T-cell (primary cell): ENCODE measurements at regions not wholly inside any gene's neighbourhood (a gene's known extent, or its start where the extent isn't known, plus 50 kb on each side); places are given as distances from the start of the nearest gene placed in this dataset.

ENCODE experiments used
- ATAC-seq, 4 experiments: fragments of 200-7000 bp in 3 of 4; fragments of 150-1000 bp in 1 of 4; cut with Tn5 transposase; replicated peaks in 1 of 4; 1 replicate in 3 of 4; 2 replicates in 1 of 4; pipeline ENCODE4 v1.10.0; 2021; ENCODE audit warnings: moderate library complexity in 3 of 4, mild to moderate bottlenecking in 2 of 4, moderate number of reproducible peaks in 1 of 4
- CTCF ChIA-PET, 2 donors: fragments of 300-600 bp; sonication (Branson Sonifier 250); formaldehyde crosslinking; loops; one replicate each; lab custom pipeline; 2022; ENCODE audit warnings: antibody characterized with exemption in 2 of 2; lab: Charles Lee
- POLR2A ChIA-PET, 2 donors: fragments of 300-600 bp; sonication (Branson Sonifier 250); formaldehyde crosslinking; loops; one replicate each; lab custom pipeline; 2022; ENCODE audit warnings: antibody characterized with exemption in 2 of 2; lab: Charles Lee
- DNase-seq, 35 experiments: peaks; one replicate each; pipeline versions ENCODE4 v3.0.0 to v3.0.0-alpha.2; 2013 to 2023
- H3K27ac ChIP-seq: one replicate; pipeline ENCODE4 v1.5.1; 2013; ENCODE audit warnings: low read length
- H3K27me3 ChIP-seq, 2 experiments: replicated peaks in 1 of 2; 1 replicate in 1 of 2; 2 replicates in 1 of 2; pipeline versions ENCODE4 v1.6.1 to v1.7.0; 2013; ENCODE audit warnings: low read length in 1 of 2, mixed read lengths in 1 of 2; ENCODE audit not compliant: control insufficient read depth in 2 of 2, insufficient read depth in 2 of 2; ENCODE audit errors: extremely low read depth in 1 of 2
- H3K36me3 ChIP-seq, 2 donors: 1 replicate in 1 of 2; 2 replicates in 1 of 2; pipeline versions ENCODE4 v1.6.1 to v1.7.0; 2013; ENCODE audit warnings: low read length in 1 of 2; ENCODE audit not compliant: control insufficient read depth in 2 of 2, insufficient read depth in 1 of 2; ENCODE audit errors: extremely low read depth in 1 of 2
- H3K4me1 ChIP-seq, 2 experiments: 1 replicate in 1 of 2; 2 replicates in 1 of 2; pipeline versions ENCODE4 v1.6.1 to v1.7.0; 2013; ENCODE audit warnings: low read length in 2 of 2, mixed read lengths in 1 of 2; ENCODE audit not compliant: insufficient read depth in 2 of 2, control insufficient read depth in 1 of 2; ENCODE audit errors: extremely low read depth in 1 of 2
- H3K4me3 ChIP-seq, 2 donors: 1 replicate in 1 of 2; 2 replicates in 1 of 2; pipeline versions ENCODE4 v1.5.1 to v1.7.0; 2013; ENCODE audit warnings: mild to moderate bottlenecking in 2 of 2, low read length in 1 of 2, moderate library complexity in 1 of 2; ENCODE audit not compliant: control insufficient read depth in 1 of 2; ENCODE audit errors: extremely low read depth in 1 of 2
- H3K9me3 ChIP-seq: 2 replicates; pipeline ENCODE4 v1.7.0; 2013
- H3K27ac Mint-ChIP-seq, 2 donors: one replicate each; pipeline ENCODE4 v1.8.0; 2020 to 2021; ENCODE audit warnings: mild to moderate bottlenecking in 2 of 2, mixed read lengths in 2 of 2
- H3K27me3 Mint-ChIP-seq, 2 donors: one replicate each; pipeline ENCODE4 v1.8.0; 2021 to 2022; ENCODE audit warnings: mixed read lengths in 2 of 2
- H3K36me3 Mint-ChIP-seq: one replicate; pipeline ENCODE4 v1.8.0; 2021; ENCODE audit warnings: mixed read lengths
- H3K4me1 Mint-ChIP-seq, 3 donors: one replicate each; pipeline ENCODE4 v1.8.0; 2020 to 2022; ENCODE audit warnings: mixed read lengths in 3 of 3, mild to moderate bottlenecking in 1 of 3
- H3K4me3 Mint-ChIP-seq, 3 donors: one replicate each; pipeline ENCODE4 v1.8.0; 2020 to 2022; ENCODE audit warnings: mild to moderate bottlenecking in 3 of 3, mixed read lengths in 3 of 3, moderate library complexity in 3 of 3
- H3K9me3 Mint-ChIP-seq, 3 donors: one replicate each; pipeline ENCODE4 v1.8.0; 2020 to 2022; ENCODE audit warnings: mixed read lengths in 3 of 3
- WGBS: methylation state at CpG from one replicate; pipeline ENCODE4 v1.1.5; 2013; ENCODE audit warnings: missing lambda C conversion rate; ENCODE audit not compliant: insufficient coverage; 5-methylcytosine and 5-hydroxymethylcytosine counted together

- no peaks in the 10 kb centered on the region for H3K9me3 Mint-ChIP-seq
- no peaks in the 10 kb centered on the region for H3K27me3 ChIP-seq
- H3K27ac Mint-ChIP-seq: no peak overlapping the region
- H3K4me1 Mint-ChIP-seq: no peaks in the 10 kb centered on the region
- no peaks in the 10 kb centered on the region for H3K36me3 Mint-ChIP-seq
- DNase-seq (no peak), ATAC-seq (no peak)
- no peak overlapping the region for H3K27ac ChIP-seq
- no peak overlapping the region for H3K4me3 Mint-ChIP-seq
- no peaks in the 10 kb centered on the region for H3K27me3 Mint-ChIP-seq
- no CpG with 5 or more reads among the region's 2 CpGs for WGBS
- H3K4me3 ChIP-seq: no peak overlapping the region
- H3K36me3 ChIP-seq: no peaks in the 10 kb centered on the region
- ChIA-PET CTCF (no interaction called here), POLR2A (no interaction called here)
- no peaks in the 10 kb centered on the region for H3K9me3 ChIP-seq
- no peaks in the 10 kb centered on the region for H3K4me1 ChIP-seq
Measured at GRCh38 chr4:14458463-14458862, 543.8 kb upstream of the CPEB2 start.

- Mint-ChIP-seq H3K9me3 (peaks cover 0 to 13% (median 0%) of the 10 kb centered on the region in 3 donors), H3K4me1 (no peaks in the 10 kb centered on the region), H3K36me3 (no peaks in the 10 kb centered on the region), H3K27me3 (no peaks in the 10 kb centered on the region), H3K27ac (no peak overlapping the region), H3K4me3 (no peak overlapping the region)
- H3K36me3 ChIP-seq: no peaks in the 10 kb centered on the region
- H3K4me3 ChIP-seq: no peak overlapping the region
- no peaks in the 10 kb centered on the region for H3K9me3 ChIP-seq
- no peak overlapping the region for H3K27ac ChIP-seq
- ChIA-PET POLR2A (no interaction called here), CTCF (no interaction called here)
- ATAC-seq (no peak), DNase-seq (no peak)
- H3K4me1 ChIP-seq: no peaks in the 10 kb centered on the region
- no peaks in the 10 kb centered on the region for H3K27me3 ChIP-seq
- no CpG with 5 or more reads among the region's 1 CpG for WGBS
Measured at GRCh38 chr4:14465057-14465456, 537.2 kb upstream of the CPEB2 start.

DNA sequence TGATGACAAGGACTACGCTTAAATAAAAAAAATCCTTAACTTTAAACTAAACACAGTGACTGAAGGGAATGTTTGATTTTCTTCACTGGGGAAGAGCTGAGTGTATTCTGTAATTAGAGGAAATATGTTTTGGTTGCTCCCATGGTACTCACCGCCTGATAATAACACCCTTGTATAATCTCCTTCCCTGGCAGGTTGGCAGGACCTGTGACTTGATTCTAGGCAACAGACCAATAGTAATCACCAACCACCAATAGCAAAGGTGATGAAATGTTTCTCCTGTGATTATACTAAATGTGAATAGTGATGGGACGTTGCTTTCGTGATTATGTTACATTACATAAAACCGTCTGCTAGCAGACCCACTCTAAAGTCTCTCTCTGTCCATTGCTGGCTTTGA lies 536.8 kb upstream of the CPEB2 start:
- no peaks in the 10 kb centered on the region for H3K4me1 ChIP-seq
- WGBS: no CpG with 5 or more reads among the region's 5 CpGs
- ATAC-seq (no peak), DNase-seq (no peak)
- no peak overlapping the region for H3K4me3 ChIP-seq
- H3K36me3 ChIP-seq: no peaks in the 10 kb centered on the region
- H3K27me3 ChIP-seq: no peaks in the 10 kb centered on the region
- Mint-ChIP-seq H3K9me3 (peaks cover 0 to 15% (median 0%) of the 10 kb centered on the region in 3 donors), H3K36me3 (no peaks in the 10 kb centered on the region), H3K4me3 (no peak overlapping the region), H3K27me3 (no peaks in the 10 kb centered on the region), H3K4me1 (no peaks in the 10 kb centered on the region), H3K27ac (no peak overlapping the region)
- no peaks in the 10 kb centered on the region for H3K9me3 ChIP-seq
- ChIA-PET CTCF (no interaction called here), POLR2A (no interaction called here)
- H3K27ac ChIP-seq: no peak overlapping the region

DNA sequence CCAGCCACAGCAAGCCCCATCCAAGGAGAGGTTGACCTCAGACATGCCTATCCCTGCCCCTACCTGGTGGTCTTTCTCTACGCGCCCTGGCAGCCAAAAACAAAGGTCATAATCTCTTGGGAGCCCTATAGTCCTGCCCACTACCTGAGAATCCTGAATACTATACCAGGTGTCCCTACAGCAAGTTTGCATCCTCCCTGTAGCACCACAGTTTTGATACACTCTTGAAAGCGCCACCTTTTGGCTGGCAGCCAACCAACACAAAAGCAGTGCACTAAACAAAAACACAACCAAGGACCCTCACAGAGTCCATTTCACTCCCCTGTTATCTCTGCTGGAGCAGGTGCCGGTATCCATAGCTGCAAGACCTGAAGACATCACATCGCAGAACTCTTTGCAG lies 523.8 kb upstream of the CPEB2 start:
- H3K27me3 ChIP-seq: peaks cover 0 to 5% of the 10 kb centered on the region in 2 experiments
- no peaks in the 10 kb centered on the region for H3K36me3 ChIP-seq
- ChIA-PET POLR2A (no interaction called here), CTCF (no interaction called here)
- peaks cover 0 to 11% (median 0%) of the 10 kb centered on the region in 3 donors for H3K9me3 Mint-ChIP-seq
- no peak for ATAC-seq
- 92% methylated on average over 5 of the region's 5 CpGs for WGBS
- no peaks in the 10 kb centered on the region for H3K4me1 Mint-ChIP-seq
- no peak overlapping the region for H3K27ac ChIP-seq
- peaks cover 4 to 5% of the 10 kb centered on the region in 2 donors for H3K27me3 Mint-ChIP-seq
- H3K27ac Mint-ChIP-seq: no peak overlapping the region
- no peak for DNase-seq
- H3K9me3 ChIP-seq: no peaks in the 10 kb centered on the region
- H3K36me3 Mint-ChIP-seq: no peaks in the 10 kb centered on the region
- no peak overlapping the region for H3K4me3 ChIP-seq
- no peaks in the 10 kb centered on the region for H3K4me1 ChIP-seq
- no peak overlapping the region for H3K4me3 Mint-ChIP-seq

- ChIA-PET POLR2A (no interaction called here), CTCF (no interaction called here)
- ATAC-seq: no peak
- Mint-ChIP-seq H3K36me3 (no peaks in the 10 kb centered on the region), H3K4me1 (no peaks in the 10 kb centered on the region), H3K27ac (no peak overlapping the region), H3K9me3 (peaks cover 0 to 4% (median 3%) of the 10 kb centered on the region in 3 donors), H3K27me3 (no peaks in the 10 kb centered on the region), H3K4me3 (no peak overlapping the region)
- no CpG with 5 or more reads among the region's 1 CpG for WGBS
- no peaks in the 10 kb centered on the region for H3K4me1 ChIP-seq
- H3K4me3 ChIP-seq: no peak overlapping the region
- H3K9me3 ChIP-seq: no peaks in the 10 kb centered on the region
- no peaks in the 10 kb centered on the region for H3K27me3 ChIP-seq
- no peaks in the 10 kb centered on the region for H3K36me3 ChIP-seq
- no peak for DNase-seq
- H3K27ac ChIP-seq: no peak overlapping the region
Measured at GRCh38 chr4:14496408-14496807, 505.9 kb upstream of the CPEB2 start.

DNA sequence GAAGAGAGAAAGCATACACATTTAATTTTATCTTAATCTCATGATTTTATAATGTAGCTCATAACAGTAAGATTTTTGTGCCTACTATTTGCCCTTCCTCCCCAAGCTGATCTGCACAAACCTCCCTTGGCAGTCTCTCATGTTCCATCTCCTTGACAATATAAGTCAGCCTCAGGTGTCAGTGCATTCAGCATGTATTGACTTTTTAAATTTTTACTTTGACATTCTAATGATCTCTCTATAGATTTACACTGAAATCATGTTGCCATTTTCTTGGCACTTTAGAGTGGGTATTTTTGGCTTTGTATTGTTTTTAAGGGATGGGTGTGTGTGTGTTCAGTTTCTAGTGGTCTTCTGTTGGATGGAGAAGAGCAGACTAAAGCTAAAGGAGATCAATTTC lies 505.3 kb upstream of the CPEB2 start:
- Histone ChIP-seq H3K27ac (no peak overlapping the region), H3K9me3 (no peaks in the 10 kb centered on the region), H3K4me1 (no peaks in the 10 kb centered on the region), H3K36me3 (no peaks in the 10 kb centered on the region), H3K27me3 (no peaks in the 10 kb centered on the region), H3K4me3 (no peak overlapping the region)
- H3K4me3 Mint-ChIP-seq: no peak overlapping the region
- no peaks in the 10 kb centered on the region for H3K27me3 Mint-ChIP-seq
- H3K4me1 Mint-ChIP-seq: no peaks in the 10 kb centered on the region
- DNase-seq (no peak), ATAC-seq (no peak)
- no peak overlapping the region for H3K27ac Mint-ChIP-seq
- H3K36me3 Mint-ChIP-seq: no peaks in the 10 kb centered on the region
- H3K9me3 Mint-ChIP-seq: peaks cover 0 to 4% (median 3%) of the 10 kb centered on the region in 3 donors
- ChIA-PET CTCF (no interaction called here), POLR2A (no interaction called here)

GRCh38 chr4:14504162-14504561 lies 498.1 kb upstream of the CPEB2 start:
- H3K4me3 Mint-ChIP-seq: no peak overlapping the region

More at GRCh38 chr4:14504162-14504561, 498.1 kb upstream of the CPEB2 start:
- Histone ChIP-seq H3K36me3 (no peaks in the 10 kb centered on the region), H3K9me3 (no peaks in the 10 kb centered on the region), H3K4me1 (no peaks in the 10 kb centered on the region), H3K27ac (no peak overlapping the region), H3K4me3 (no peak overlapping the region), H3K27me3 (no peaks in the 10 kb centered on the region)
- H3K27me3 Mint-ChIP-seq: no peaks in the 10 kb centered on the region
- POLR2A ChIA-PET: no interaction called here
- WGBS: 14% methylated on average over 1 of the region's 2 CpGs
- ATAC-seq (no peak), DNase-seq (no peak)
- no peak overlapping the region for H3K27ac Mint-ChIP-seq
- H3K9me3 Mint-ChIP-seq: peaks cover 0 to 4% (median 0%) of the 10 kb centered on the region in 3 donors
- no peaks in the 10 kb centered on the region for H3K36me3 Mint-ChIP-seq
- no peaks in the 10 kb centered on the region for H3K4me1 Mint-ChIP-seq
- CTCF ChIA-PET: no interaction called here
